Osteoblast (primary cell): ENCODE measurements at regions not wholly inside any gene's neighbourhood (a gene's known extent, or its start where the extent isn't known, plus 50 kb on each side); places are given as distances from the start of the nearest gene placed in this dataset.

Source experiments
- DNase-seq: peaks from one replicate; pipeline ENCODE4 v3.0.0; 2011; ENCODE audit warnings: low spot score, mixed read lengths; ENCODE audit not compliant: insufficient read length; ENCODE audit errors: missing footprints
- H2AFZ ChIP-seq: 2 replicates; pipeline ENCODE4 v1.6.0; 2011; ENCODE audit warnings: mild to moderate bottlenecking, low read length
- H3K27ac ChIP-seq: 2 replicates; pipeline ENCODE4 v1.5.1; 2011; ENCODE audit warnings: mild to moderate bottlenecking, low read depth, low read length, moderate library complexity
- H3K27me3 ChIP-seq: 2 replicates; pipeline ENCODE4 v1.6.0; 2012; ENCODE audit warnings: mild to moderate bottlenecking, control low read depth, inconsistent platforms, low read length, moderate library complexity; ENCODE audit not compliant: insufficient read depth
- H3K36me3 ChIP-seq: 2 replicates; pipeline ENCODE4 v1.5.1; 2011; ENCODE audit warnings: mild to moderate bottlenecking, low read length, control low read depth, moderate library complexity; ENCODE audit not compliant: insufficient read depth
- H3K4me1 ChIP-seq: 2 replicates; pipeline ENCODE4 v1.5.1; 2011; ENCODE audit warnings: mild to moderate bottlenecking, low read length, control low read depth, moderate library complexity; ENCODE audit not compliant: insufficient read depth
- H3K4me2 ChIP-seq: 2 replicates; pipeline ENCODE4 v1.6.0; 2011; ENCODE audit warnings: mild to moderate bottlenecking, low read length; ENCODE audit not compliant: insufficient read depth
- H3K4me3 ChIP-seq: fragments of 200-600 bp; sonication (generic); 3 replicates; pipeline ENCODE4 v1.5.1; 2012; ENCODE audit warnings: mild to moderate bottlenecking, low read length, inconsistent platforms; ENCODE audit not compliant: insufficient read depth
- H3K79me2 ChIP-seq: 2 replicates; pipeline ENCODE4 v1.6.0; 2012; ENCODE audit warnings: mild to moderate bottlenecking, low read length, control low read depth, inconsistent platforms; ENCODE audit not compliant: insufficient read depth
- H3K9me3 ChIP-seq: 2 replicates; pipeline ENCODE4 v1.5.1; 2011; ENCODE audit warnings: low read depth, low read length, control low read depth
- H4K20me1 ChIP-seq: 2 replicates; pipeline ENCODE4 v1.6.0; 2012; ENCODE audit warnings: mild to moderate bottlenecking, low read length, control low read depth; ENCODE audit not compliant: insufficient read depth
- CTCF ChIP-seq: IDR thresholded peaks from 2 replicates; pipeline ENCODE4 v1.5.1; 2011; ENCODE audit warnings: mild to moderate bottlenecking, low read depth, low read length, moderate library complexity; ENCODE audit errors: extremely low read depth

- Histone ChIP-seq H3K79me2 (no peaks in the 10 kb centered on the region), H2AFZ (no peak overlapping the region), H3K4me3 (no peak overlapping the region), H3K4me2 (no peak overlapping the region), H3K27me3 (no peaks in the 10 kb centered on the region), H3K4me1 (no peaks in the 10 kb centered on the region), H3K9me3 (peaks cover 2% of the 10 kb centered on the region), H4K20me1 (no peaks in the 10 kb centered on the region), H3K36me3 (no peaks in the 10 kb centered on the region), H3K27ac (no peak overlapping the region)
- no peak for TF ChIP-seq CTCF
- DNase-seq: no peak
These were observed 477.1 kb downstream of the BTBD3 start for GRCh38 chr20:12394786-12395185.

- no peaks in the 10 kb centered on the region for H3K27me3 ChIP-seq
- no peaks in the 10 kb centered on the region for H4K20me1 ChIP-seq
- H3K79me2 ChIP-seq: no peaks in the 10 kb centered on the region
- no peak for TF ChIP-seq CTCF
- H3K4me3 ChIP-seq: no peak overlapping the region
- no peaks in the 10 kb centered on the region for H3K36me3 ChIP-seq
- H3K27ac ChIP-seq: no peak overlapping the region
- no peak overlapping the region for H2AFZ ChIP-seq
- no peak overlapping the region for H3K4me2 ChIP-seq
- no peaks in the 10 kb centered on the region for H3K4me1 ChIP-seq
- H3K9me3 ChIP-seq: peaks cover 2% of the 10 kb centered on the region
- no peak for DNase-seq
These were observed 477.7 kb downstream of the BTBD3 start for GRCh38 chr20:12395353-12395752.

- Histone ChIP-seq H3K4me2 (no peak overlapping the region), H3K27ac (no peak overlapping the region), H3K9me3 (peaks cover 2% of the 10 kb centered on the region), H3K27me3 (no peaks in the 10 kb centered on the region), H3K4me3 (no peak overlapping the region), H3K79me2 (no peaks in the 10 kb centered on the region), H4K20me1 (no peaks in the 10 kb centered on the region), H3K4me1 (no peaks in the 10 kb centered on the region), H2AFZ (no peak overlapping the region), H3K36me3 (no peaks in the 10 kb centered on the region)
- no peak for DNase-seq
- TF ChIP-seq CTCF: no peak
These were observed 478.1 kb downstream of the BTBD3 start for GRCh38 chr20:12395760-12396159.

- Histone ChIP-seq H3K4me1 (no peaks in the 10 kb centered on the region), H4K20me1 (no peaks in the 10 kb centered on the region), H3K9me3 (peaks cover 2% of the 10 kb centered on the region), H3K27me3 (no peaks in the 10 kb centered on the region), H3K36me3 (no peaks in the 10 kb centered on the region), H3K79me2 (no peaks in the 10 kb centered on the region), H3K4me2 (no peak overlapping the region), H2AFZ (no peak overlapping the region), H3K27ac (no peak overlapping the region), H3K4me3 (no peak overlapping the region)
- DNase-seq: no peak
- TF ChIP-seq CTCF: no peak
These were observed 481.6 kb downstream of the BTBD3 start for GRCh38 chr20:12399110-12399836.
